ENCODE measurements at regions not wholly inside any gene's neighbourhood (a gene's known extent, or its start where the extent isn't known, plus 50 kb on each side); places are given as distances from the start of the nearest gene placed in this dataset.

DNA sequence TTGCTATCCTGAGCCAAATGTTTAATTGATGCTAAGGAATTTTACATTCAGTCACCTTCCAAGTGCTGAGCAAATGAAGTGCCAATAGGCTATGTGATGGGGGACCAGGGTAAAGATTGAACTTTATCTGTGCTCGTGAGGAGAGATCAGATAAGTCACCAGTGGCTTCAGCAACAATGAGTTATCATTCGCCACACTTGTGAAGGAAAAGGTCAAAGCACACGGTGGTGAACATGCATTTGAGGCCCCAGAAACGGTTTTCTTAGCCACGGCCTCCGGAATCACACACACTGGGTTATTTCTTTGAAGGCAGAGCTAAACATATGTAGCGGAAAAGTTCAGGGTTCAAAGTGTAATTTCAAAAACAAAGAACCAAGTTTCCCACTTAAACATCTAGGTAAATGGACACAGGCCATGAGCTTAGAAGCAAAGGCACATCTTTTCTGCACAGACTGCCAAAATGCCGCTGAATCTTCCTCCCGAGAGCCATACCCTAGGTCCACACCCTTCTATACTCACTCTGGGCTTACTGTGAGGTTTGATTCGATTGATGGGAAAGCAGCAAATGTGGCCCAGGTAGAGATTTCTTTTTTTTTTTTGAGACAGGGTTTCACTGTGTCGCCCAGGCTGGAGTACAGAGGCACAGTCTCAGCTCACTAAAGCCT lies 268.5 kb downstream of the SHQ1 start:
- no peak overlapping the region for H3K27ac ChIP-seq
- no peaks in the 10 kb centered on the region for H3K9me3 Mint-ChIP-seq
- no peak overlapping the region for H3K4me3 ChIP-seq
- H3K9me3 ChIP-seq (ENCODE audit: low read depth): no peaks in the 10 kb centered on the region
- no peak overlapping the region for H3K27ac Mint-ChIP-seq
- no peak for TF ChIP-seq EZH2 (IDR thresholded peaks at IDR 0.05)
- TF ChIP-seq, protein P1, sequence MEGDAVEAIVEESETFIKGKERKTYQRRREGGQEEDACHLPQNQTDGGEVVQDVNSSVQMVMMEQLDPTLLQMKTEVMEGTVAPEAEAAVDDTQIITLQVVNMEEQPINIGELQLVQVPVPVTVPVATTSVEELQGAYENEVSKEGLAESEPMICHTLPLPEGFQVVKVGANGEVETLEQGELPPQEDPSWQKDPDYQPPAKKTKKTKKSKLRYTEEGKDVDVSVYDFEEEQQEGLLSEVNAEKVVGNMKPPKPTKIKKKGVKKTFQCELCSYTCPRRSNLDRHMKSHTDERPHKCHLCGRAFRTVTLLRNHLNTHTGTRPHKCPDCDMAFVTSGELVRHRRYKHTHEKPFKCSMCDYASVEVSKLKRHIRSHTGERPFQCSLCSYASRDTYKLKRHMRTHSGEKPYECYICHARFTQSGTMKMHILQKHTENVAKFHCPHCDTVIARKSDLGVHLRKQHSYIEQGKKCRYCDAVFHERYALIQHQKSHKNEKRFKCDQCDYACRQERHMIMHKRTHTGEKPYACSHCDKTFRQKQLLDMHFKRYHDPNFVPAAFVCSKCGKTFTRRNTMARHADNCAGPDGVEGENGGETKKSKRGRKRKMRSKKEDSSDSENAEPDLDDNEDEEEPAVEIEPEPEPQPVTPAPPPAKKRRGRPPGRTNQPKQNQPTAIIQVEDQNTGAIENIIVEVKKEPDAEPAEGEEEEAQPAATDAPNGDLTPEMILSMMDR (IDR thresholded peaks at IDR 0.05): no peak
- TF ChIP-seq EZH2phosphoT487 (IDR thresholded peaks at IDR 0.05): no peak
- peaks cover 18% of the 10 kb centered on the region for H3K27me3 Mint-ChIP-seq (ENCODE audit: insufficient read depth, low read depth)
- no peaks in the 10 kb centered on the region for H4K20me1 ChIP-seq (ENCODE audit: low read depth)
- H2AFZ ChIP-seq (replicated peaks): no peak overlapping the region
- peaks cover 15% of the 10 kb centered on the region for H3K4me1 ChIP-seq
- H3K4me1 Mint-ChIP-seq: peaks cover 20% of the 10 kb centered on the region
- H3K27me3 ChIP-seq: peaks cover 39% of the 10 kb centered on the region
- no peaks in the 10 kb centered on the region for H3K36me3 Mint-ChIP-seq
- no peak overlapping the region for H3K4me3 Mint-ChIP-seq
- peaks cover 7% of the 10 kb centered on the region for H3F3A ChIP-seq (ENCODE audit: low read depth)
- no peaks in the 10 kb centered on the region for H3K79me2 ChIP-seq (ENCODE audit: low read depth)
- no peaks in the 10 kb centered on the region for H3K36me3 ChIP-seq
- no peak overlapping the region for H3K9ac ChIP-seq
- no peak for DNase-seq (ENCODE audit: low spot score)
- H3K4me2 ChIP-seq: no peak overlapping the region

GRCh38 chr3:72579191-72579580 lies 269.1 kb downstream of the SHQ1 start:
- Histone ChIP-seq H3K4me1 (peaks cover 15% of the 10 kb centered on the region), H3K27ac (no peak overlapping the region), H3K9me3 (ENCODE audit: low read depth) (no peaks in the 10 kb centered on the region), H3K4me3 (no peak overlapping the region), H3K27me3 (peaks cover 36% of the 10 kb centered on the region), H3K4me2 (no peak overlapping the region), H3K79me2 (ENCODE audit: low read depth) (no peaks in the 10 kb centered on the region), H3K9ac (no peak overlapping the region), H3F3A (ENCODE audit: low read depth) (peaks cover 7% of the 10 kb centered on the region), H3K36me3 (no peaks in the 10 kb centered on the region), H2AFZ (replicated peaks) (no peak overlapping the region), H4K20me1 (ENCODE audit: low read depth) (no peaks in the 10 kb centered on the region)
- Mint-ChIP-seq H3K4me1 (peaks cover 20% of the 10 kb centered on the region), H3K36me3 (no peaks in the 10 kb centered on the region), H3K27me3 (ENCODE audit: insufficient read depth, low read depth) (peaks cover 18% of the 10 kb centered on the region), H3K9me3 (no peaks in the 10 kb centered on the region), H3K27ac (no peak overlapping the region), H3K4me3 (no peak overlapping the region)
- TF ChIP-seq EZH2 (IDR thresholded peaks at IDR 0.05) (no peak), EZH2phosphoT487 (IDR thresholded peaks at IDR 0.05) (no peak)
- TF ChIP-seq, protein P1 (IDR thresholded peaks at IDR 0.05): no peak
- no peak for DNase-seq (ENCODE audit: low spot score)

GRCh38 chr3:72577190-72577589 lies 271.1 kb downstream of the SHQ1 start:
- Histone ChIP-seq H3K79me2 (ENCODE audit: low read depth) (no peaks in the 10 kb centered on the region), H4K20me1 (ENCODE audit: low read depth) (no peaks in the 10 kb centered on the region), H2AFZ (replicated peaks) (no peak overlapping the region), H3K9me3 (ENCODE audit: low read depth) (no peaks in the 10 kb centered on the region), H3K27ac (no peak overlapping the region), H3K9ac (no peak overlapping the region), H3K27me3 (peaks cover 21% of the 10 kb centered on the region), H3K36me3 (no peaks in the 10 kb centered on the region), H3K4me2 (no peak overlapping the region), H3K4me3 (no peak overlapping the region), H3K4me1 (peaks cover 7% of the 10 kb centered on the region), H3F3A (ENCODE audit: low read depth) (peaks cover 3% of the 10 kb centered on the region)
- H3K27ac Mint-ChIP-seq: no peak overlapping the region
- TF ChIP-seq EZH2 (IDR thresholded peaks at IDR 0.05): no peak
- no peak for TF ChIP-seq EZH2phosphoT487 (IDR thresholded peaks at IDR 0.05)
- TF ChIP-seq, protein P1 (IDR thresholded peaks at IDR 0.05): no peak
- peaks cover 21% of the 10 kb centered on the region for H3K27me3 Mint-ChIP-seq (ENCODE audit: insufficient read depth, low read depth)
- H3K4me3 Mint-ChIP-seq: no peak overlapping the region
- peaks cover 19% of the 10 kb centered on the region for H3K4me1 Mint-ChIP-seq
- no peak for DNase-seq (ENCODE audit: low spot score)
- H3K9me3 Mint-ChIP-seq: no peaks in the 10 kb centered on the region
- no peaks in the 10 kb centered on the region for H3K36me3 Mint-ChIP-seq
